ENCODE measurements at regions not wholly inside any gene's neighbourhood (a gene's known extent, or its start where the extent isn't known, plus 50 kb on each side); places are given as distances from the start of the nearest gene placed in this dataset.

GRCh38 chr2:228465408-228465807 is 283.9 kb upstream of the SPHKAP start:
- H3K4me1 ChIP-seq, result no peaks in the 10 kb centered on the region
- intact Hi-C loops (cut with DNase I; ENCODE audit: low total_unique reads), result no loop called here
- 34 to 58% (median 56%) methylated on average over 4 of the region's 4 CpGs for WGBS, 5 donors
- no peak for DNase-seq
- no peak for TF ChIP-seq CTCF (IDR thresholded peaks at IDR 0.05)
- no peak for TF ChIP-seq POLR2A (IDR thresholded peaks at IDR 0.05)
- peaks cover 0 to 27% (median 9%) of the 10 kb centered on the region in 4 donors for H3K9me3 ChIP-seq
- H3K27ac ChIP-seq, result no peak overlapping the region
- no peak overlapping the region for H3K4me3 ChIP-seq
- H3K36me3 ChIP-seq, result no peaks in the 10 kb centered on the region
- H3K27me3 ChIP-seq, result no peaks in the 10 kb centered on the region

GRCh38 chr2:228458364-228458763 is 276.9 kb upstream of the SPHKAP start:
- 93 to 100% (median 96%) methylated on average over 1 of the region's 1 CpG for whole genome bisulfite sequencing, 5 donors
- no peak overlapping the region for H3K4me3 ChIP-seq
- no peaks in the 10 kb centered on the region for H3K4me1 ChIP-seq
- TF ChIP-seq CTCF (IDR thresholded peaks at IDR 0.05), result no peak
- no peak for TF ChIP-seq POLR2AphosphoS5 (IDR thresholded peaks at IDR 0.05)
- no peak for TF ChIP-seq EP300 (IDR thresholded peaks at IDR 0.05)
- no peak for TF ChIP-seq POLR2A (IDR thresholded peaks at IDR 0.05)
- H3K27me3 ChIP-seq, result no peaks in the 10 kb centered on the region
- H3K9me3 ChIP-seq, result peaks cover 0 to 60% (median 33%) of the 10 kb centered on the region in 4 donors
- no peaks in the 10 kb centered on the region for H3K36me3 ChIP-seq
- DNase-seq, result no peak
- intact Hi-C loops (cut with DNase I; ENCODE audit: low total_unique reads), result no loop called here
- no peak overlapping the region for H3K27ac ChIP-seq

- WGBS, 5 donors, result 27 to 49% (median 30%) methylated on average over 1 of the region's 1 CpG
- Histone ChIP-seq H3K4me1 (no peaks in the 10 kb centered on the region), H3K27ac (no peak overlapping the region), H3K4me3 (no peak overlapping the region), H3K27me3 (no peaks in the 10 kb centered on the region), H3K36me3 (no peaks in the 10 kb centered on the region), H3K9me3 (peaks cover 0 to 8% (median 0%) of the 10 kb centered on the region in 4 donors)
- no peak for TF ChIP-seq POLR2A (IDR thresholded peaks at IDR 0.05)
- no peak for TF ChIP-seq EP300 (IDR thresholded peaks at IDR 0.05)
- no peak for TF ChIP-seq CTCF (IDR thresholded peaks at IDR 0.05)
- TF ChIP-seq POLR2AphosphoS5 (IDR thresholded peaks at IDR 0.05), result no peak
- intact Hi-C loops (cut with DNase I; ENCODE audit: low total_unique reads), result no loop called here
- no peak for DNase-seq
Observed at GRCh38 chr2:228447266-228447915, 265.9 kb upstream of the SPHKAP start.

GRCh38 chr2:228446734-228447133 is 265.2 kb upstream of the SPHKAP start:
- no peak for DNase-seq
- Histone ChIP-seq H3K4me1 (no peaks in the 10 kb centered on the region), H3K27ac (no peak overlapping the region), H3K9me3 (peaks cover 0 to 8% (median under 1%) of the 10 kb centered on the region in 4 donors), H3K27me3 (no peaks in the 10 kb centered on the region), H3K36me3 (no peaks in the 10 kb centered on the region), H3K4me3 (no peak overlapping the region)
- intact Hi-C loops (cut with DNase I; ENCODE audit: low total_unique reads), result no loop called here
- no peak for TF ChIP-seq POLR2AphosphoS5 (IDR thresholded peaks at IDR 0.05)
- no peak for TF ChIP-seq POLR2A (IDR thresholded peaks at IDR 0.05)
- TF ChIP-seq EP300 (IDR thresholded peaks at IDR 0.05), result no peak
- TF ChIP-seq CTCF (IDR thresholded peaks at IDR 0.05), result no peak
- 52 to 69% (median 64%) methylated on average over 4 of the region's 4 CpGs for WGBS, 5 donors

Data from stomach (tissue), 8 donors.